HCT116 (cell line): ENCODE measurements at regions not wholly inside any gene's neighbourhood (a gene's known extent, or its start where the extent isn't known, plus 50 kb on each side); places are given as distances from the start of the nearest gene placed in this dataset.

Source experiments
- ATAC-seq: fragments of 200-7000 bp; cut with Tn5 transposase; 2 replicates; pipeline ENCODE4 v1.9.1; 2020; ENCODE audit warnings: mild to moderate bottlenecking, moderate library complexity
- BruUV-seq: library from RNA; stranded (reverse); fragments of 400-500 nt; replicated peaks from 2 replicates; lab custom pipeline; 2021; lab: Mats Ljungman, UMichigan
- CTCF ChIA-PET: fragments of 300-600 bp; sonication (Branson Sonifier 250); formaldehyde crosslinking; loops from one replicate; lab custom pipeline; 2021; ENCODE audit warnings: antibody characterized with exemption; lab: Charles Lee
- POLR2A ChIA-PET: fragments of 300-600, 350-600 bp; sonication (Branson Sonifier 250); formaldehyde crosslinking; loops from one replicate; lab custom pipeline; 2021; ENCODE audit warnings: antibody characterized with exemption; lab: Charles Lee
- RAD21 ChIA-PET, 2 experiments: fragments of 300-600 bp; sonication (Branson Sonifier 250); formaldehyde crosslinking; loops; one replicate each; lab custom pipeline; 2023; ENCODE audit warnings: low total read pairs in 2 of 2; ENCODE audit not compliant: uncharacterized antibody in 2 of 2, unreplicated experiment in 2 of 2, low non-redundant PET in 1 of 2; lab: Charles Lee
- DNase-seq: peaks from one replicate; pipeline ENCODE4 v3.0.0-alpha.2; 2010; ENCODE audit warnings: low read depth, low spot score
- H2AFZ ChIP-seq: fragments of 200-600 bp; shearing (Covaris generic), sonication (generic); 2 replicates; pipeline ENCODE4 v1.6.1; 2017; ENCODE audit warnings: low read depth, mixed run types, mixed read lengths, antibody characterized with exemption, low read length; ENCODE audit not compliant: poor library complexity, severe bottlenecking
- H3K27ac ChIP-seq: 2 replicates; pipeline ENCODE4 v1.5.1; 2012; ENCODE audit warnings: low read depth, low read length
- H3K27me3 ChIP-seq: fragments of 200-600 bp; sonication (generic); 2 replicates; pipeline ENCODE4 v1.6.1; 2016; ENCODE audit warnings: mixed run types, low read length, mixed read lengths; ENCODE audit not compliant: insufficient read depth
- H3K36me3 ChIP-seq, 2 experiments: fragments of 200-500 bp in 1 of 2; fragments of 200-600 bp in 1 of 2; sonication (Bioruptor generic) in 1 of 2; sonication (generic) in 1 of 2; 2 replicates each; pipeline versions ENCODE4 v1.5.1 to v1.6.1; 2014 to 2016; ENCODE audit warnings: low read length in 2 of 2, inconsistent platforms in 1 of 2, mixed read lengths in 1 of 2, mixed run types in 1 of 2; ENCODE audit not compliant: insufficient read depth in 2 of 2, control insufficient read depth in 1 of 2
- H3K4me1 ChIP-seq, 2 experiments: fragments of 200-600 bp in 1 of 2; sonication (generic) in 1 of 2; 2 replicates each; pipeline versions ENCODE4 v1.5.1 to v1.6.1; 2012 to 2017; ENCODE audit warnings: low read length in 2 of 2, inconsistent platforms in 1 of 2, mild to moderate bottlenecking in 1 of 2, mixed read lengths in 1 of 2, mixed run types in 1 of 2, moderate library complexity in 1 of 2; ENCODE audit not compliant: insufficient read depth in 2 of 2, control insufficient read depth in 1 of 2
- H3K4me2 ChIP-seq: fragments of 200-600 bp; sonication (generic); 2 replicates; pipeline ENCODE4 v1.6.1; 2017; ENCODE audit warnings: mixed run types, low read length, mixed read lengths
- H3K4me3 ChIP-seq, 2 experiments: fragments of 200-600 bp in 1 of 2; sonication (generic) in 1 of 2; replicated peaks in 1 of 2; 2 replicates each; pipeline ENCODE4 v1.5.1; 2011 to 2016; ENCODE audit warnings: low read length in 2 of 2, control low read depth in 1 of 2, low read depth in 1 of 2, mild to moderate bottlenecking in 1 of 2, mixed read lengths in 1 of 2, mixed run types in 1 of 2
- H3K79me2 ChIP-seq: fragments of 200-600 bp; sonication (generic); 2 replicates; pipeline ENCODE4 v1.6.1; 2017; ENCODE audit warnings: mild to moderate bottlenecking, mixed run types, low read length, moderate library complexity, mixed read lengths; ENCODE audit not compliant: insufficient read depth
- H3K9ac ChIP-seq: fragments of 200-600 bp; sonication (generic); 2 replicates; pipeline ENCODE4 v1.6.1; 2016; ENCODE audit warnings: low read length, mixed read lengths
- H3K9me2 ChIP-seq: fragments of 200-600 bp; sonication (generic), shearing (Covaris generic); 2 replicates; pipeline ENCODE4 v1.6.1; 2017; ENCODE audit warnings: mixed run types, mild to moderate bottlenecking, moderate library complexity; ENCODE audit not compliant: insufficient read depth
- H3K9me3 ChIP-seq, 2 experiments: fragments of 200-500 bp in 1 of 2; fragments of 200-600 bp in 1 of 2; sonication (Bioruptor generic) in 1 of 2; sonication (generic) in 1 of 2; 2 replicates each; pipeline ENCODE4 v1.6.1; 2014 to 2017; ENCODE audit warnings: low read length in 2 of 2, mixed read lengths in 2 of 2, inconsistent platforms in 1 of 2, low read depth in 1 of 2, mild to moderate bottlenecking in 1 of 2, mixed run types in 1 of 2, moderate library complexity in 1 of 2; ENCODE audit not compliant: control insufficient read depth in 1 of 2, insufficient read depth in 1 of 2
- H4K20me1 ChIP-seq: fragments of 200-600 bp; sonication (generic), shearing (Covaris generic); 2 replicates; pipeline ENCODE4 v1.6.1; 2017; ENCODE audit warnings: mixed run types, mild to moderate bottlenecking, moderate library complexity; ENCODE audit not compliant: insufficient read depth
- ATF3 ChIP-seq: IDR thresholded peaks from 2 replicates; pipeline ENCODE4 v1.6.1; 2012
- CEBPB ChIP-seq: IDR thresholded peaks from 2 replicates; pipeline ENCODE4 v1.6.1; 2012; ENCODE audit warnings: low read depth
- EZH2 ChIP-seq: fragments of 200-600 bp; sonication (generic); IDR thresholded peaks from 2 replicates; pipeline ENCODE4 v1.6.1; 2017; ENCODE audit warnings: antibody characterized with exemption, mixed run types
- EZH2phosphoT487 ChIP-seq: fragments of 200-600 bp; IDR thresholded peaks from 2 replicates; pipeline ENCODE4 v1.6.1; 2018; ENCODE audit warnings: antibody characterized with exemption, borderline replicate concordance
- POLR2A ChIP-seq: IDR thresholded peaks from 2 replicates; pipeline ENCODE4 v1.7.0; 2011; ENCODE audit warnings: borderline replicate concordance; ENCODE audit not compliant: insufficient read depth, insufficient read length; ENCODE audit errors: extremely low read depth
- POLR2AphosphoS5 ChIP-seq: IDR thresholded peaks from 2 replicates; pipeline ENCODE4 v1.6.1; 2011; ENCODE audit warnings: mild to moderate bottlenecking, low read depth, low read length, moderate library complexity
- RAD21 ChIP-seq: IDR thresholded peaks from 2 replicates; pipeline ENCODE4 v1.6.1; 2012; ENCODE audit warnings: low read depth, mild to moderate bottlenecking
- SIN3A ChIP-seq: IDR thresholded peaks from 2 replicates; pipeline ENCODE4 v1.6.1; 2012; ENCODE audit warnings: low read depth
- SP1 ChIP-seq: IDR thresholded peaks from 2 replicates; pipeline ENCODE4 v1.6.1; 2012; ENCODE audit warnings: low read depth
- SRF ChIP-seq: IDR thresholded peaks from 2 replicates; pipeline ENCODE4 v1.6.1; 2012; ENCODE audit warnings: low read depth
- TCF7L2 ChIP-seq: IDR thresholded peaks from 2 replicates; pipeline ENCODE4 v1.7.0; 2011; ENCODE audit warnings: borderline replicate concordance, inconsistent platforms; ENCODE audit not compliant: insufficient read depth, insufficient read length; ENCODE audit errors: extremely low read depth
- YY1 ChIP-seq: IDR thresholded peaks from 2 replicates; pipeline ENCODE4 v1.6.1; 2011; ENCODE audit warnings: low read length, low read depth, moderate library complexity, mild to moderate bottlenecking; ENCODE audit not compliant: insufficient replicate concordance; ENCODE audit errors: extremely low read depth
- ZNF274 ChIP-seq: fragments of 200-500 bp; sonication (Bioruptor generic); IDR thresholded peaks from 2 replicates; pipeline ENCODE4 v1.6.1; 2014; ENCODE audit warnings: mild to moderate bottlenecking, low read depth, low read length, inconsistent platforms
- intact Hi-C: fragments of 100-400 bp; cut with micrococcal nuclease; formaldehyde crosslinking; loops from 2 replicates; pipeline ENCODE4 v1.10.0; 2022
- TF ChIP-seq, protein P1 (sequence below): IDR thresholded peaks from 2 replicates; pipeline ENCODE4 v1.6.1; 2012
- TF ChIP-seq, protein P2 (sequence below): IDR thresholded peaks from 2 replicates; pipeline ENCODE4 v1.6.1; 2012; ENCODE audit warnings: low read depth

DNA sequence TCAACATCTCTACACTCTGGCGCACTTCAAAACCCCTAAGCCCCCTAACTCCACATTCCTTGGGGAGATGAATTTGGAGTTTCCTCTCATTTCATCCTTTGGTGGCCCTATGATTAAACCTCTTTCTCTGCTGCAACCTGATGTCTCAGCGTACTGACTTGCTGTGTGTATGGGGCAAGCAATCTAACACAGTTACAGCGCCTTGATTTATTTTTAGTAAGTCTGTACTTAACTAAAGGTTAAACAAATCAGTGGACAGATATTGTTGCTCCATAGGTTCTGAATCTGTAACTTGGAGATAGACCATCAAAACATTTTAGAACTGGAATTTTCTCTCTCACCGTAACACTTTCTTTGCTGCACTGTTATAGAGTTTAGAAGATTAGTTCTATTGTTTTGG lies 452.8 kb downstream of the IRX1 start:
- BruUV-seq = no TSS peak
- H4K20me1 ChIP-seq = no peaks in the 10 kb centered on the region
- ChIA-PET RAD21 (no interaction called here), POLR2A (no interaction called here), CTCF (no interaction called here)
- H3K4me2 ChIP-seq = no peak overlapping the region
- no peaks in the 10 kb centered on the region for H3K36me3 ChIP-seq
- H2AFZ ChIP-seq = no peak overlapping the region
- no peak overlapping the region for H3K9ac ChIP-seq
- no peaks in the 10 kb centered on the region for H3K27me3 ChIP-seq
- H3K4me3 ChIP-seq = no peak overlapping the region
- H3K9me2 ChIP-seq = no peaks in the 10 kb centered on the region
- no peak overlapping the region for H3K27ac ChIP-seq
- no peaks in the 10 kb centered on the region for H3K79me2 ChIP-seq
- TF ChIP-seq SRF (no peak), SP1 (no peak), CEBPB (no peak), POLR2A (no peak), ZNF274 (no peak), SIN3A (no peak), TCF7L2 (no peak), EZH2 (no peak), RAD21 (no peak), POLR2AphosphoS5 (no peak), YY1 (no peak), ATF3 (no peak), EZH2phosphoT487 (no peak)
- TF ChIP-seq, protein P1, sequence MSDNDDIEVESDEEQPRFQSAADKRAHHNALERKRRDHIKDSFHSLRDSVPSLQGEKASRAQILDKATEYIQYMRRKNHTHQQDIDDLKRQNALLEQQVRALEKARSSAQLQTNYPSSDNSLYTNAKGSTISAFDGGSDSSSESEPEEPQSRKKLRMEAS = no peak
- TF ChIP-seq, protein P2, sequence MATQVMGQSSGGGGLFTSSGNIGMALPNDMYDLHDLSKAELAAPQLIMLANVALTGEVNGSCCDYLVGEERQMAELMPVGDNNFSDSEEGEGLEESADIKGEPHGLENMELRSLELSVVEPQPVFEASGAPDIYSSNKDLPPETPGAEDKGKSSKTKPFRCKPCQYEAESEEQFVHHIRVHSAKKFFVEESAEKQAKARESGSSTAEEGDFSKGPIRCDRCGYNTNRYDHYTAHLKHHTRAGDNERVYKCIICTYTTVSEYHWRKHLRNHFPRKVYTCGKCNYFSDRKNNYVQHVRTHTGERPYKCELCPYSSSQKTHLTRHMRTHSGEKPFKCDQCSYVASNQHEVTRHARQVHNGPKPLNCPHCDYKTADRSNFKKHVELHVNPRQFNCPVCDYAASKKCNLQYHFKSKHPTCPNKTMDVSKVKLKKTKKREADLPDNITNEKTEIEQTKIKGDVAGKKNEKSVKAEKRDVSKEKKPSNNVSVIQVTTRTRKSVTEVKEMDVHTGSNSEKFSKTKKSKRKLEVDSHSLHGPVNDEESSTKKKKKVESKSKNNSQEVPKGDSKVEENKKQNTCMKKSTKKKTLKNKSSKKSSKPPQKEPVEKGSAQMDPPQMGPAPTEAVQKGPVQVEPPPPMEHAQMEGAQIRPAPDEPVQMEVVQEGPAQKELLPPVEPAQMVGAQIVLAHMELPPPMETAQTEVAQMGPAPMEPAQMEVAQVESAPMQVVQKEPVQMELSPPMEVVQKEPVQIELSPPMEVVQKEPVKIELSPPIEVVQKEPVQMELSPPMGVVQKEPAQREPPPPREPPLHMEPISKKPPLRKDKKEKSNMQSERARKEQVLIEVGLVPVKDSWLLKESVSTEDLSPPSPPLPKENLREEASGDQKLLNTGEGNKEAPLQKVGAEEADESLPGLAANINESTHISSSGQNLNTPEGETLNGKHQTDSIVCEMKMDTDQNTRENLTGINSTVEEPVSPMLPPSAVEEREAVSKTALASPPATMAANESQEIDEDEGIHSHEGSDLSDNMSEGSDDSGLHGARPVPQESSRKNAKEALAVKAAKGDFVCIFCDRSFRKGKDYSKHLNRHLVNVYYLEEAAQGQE = no peak
- intact Hi-C loops = no loop called here
- ATAC-seq (no peak), DNase-seq (no peak)
- peaks cover 6 to 50% of the 10 kb centered on the region in 2 experiments; a peak in 2 of 4 replicates for H3K9me3 ChIP-seq
- H3K4me1 ChIP-seq = no peaks in the 10 kb centered on the region
